Anterior cingulate cortex (tissue), 58 donors: ENCODE measurements at regions not wholly inside any gene's neighbourhood (a gene's known extent, or its start where the extent isn't known, plus 50 kb on each side); places are given as distances from the start of the nearest gene placed in this dataset.

Experiments
- DNase-seq, 58 donors: peaks; one replicate each; lab custom pipeline; 2025; lab: John Stamatoyannopoulos, UW

GRCh38 chr2:70036290-70036689 lies 51.0 kb upstream of the PCBP1 start:
- no peak for DNase-seq

- no peak for DNase-seq
Measured at GRCh38 chr2:70035344-70035844, 51.9 kb upstream of the PCBP1 start.

GRCh38 chr2:70030724-70031420 lies 56.4 kb upstream of the PCBP1 start:
- DNase-seq = no peak

GRCh38 chr2:70029814-70030409 lies 57.4 kb upstream of the PCBP1 start:
- peak in 39 of 58 donors; percentile 5 to 68 (median 28) for DNase-seq

- no peak for DNase-seq
Measured at GRCh38 chr2:70024284-70024683, 62.9 kb upstream of the ASPRV1 start.

GRCh38 chr2:70019096-70019495 lies 57.7 kb upstream of the ASPRV1 start:
- no peak for DNase-seq

- DNase-seq = no peak
Measured at GRCh38 chr2:70017962-70018361, 56.5 kb upstream of the ASPRV1 start.

GRCh38 chr2:70014959-70015358 lies 53.5 kb upstream of the ASPRV1 start:
- DNase-seq = no peak

- no peak for DNase-seq
Measured at GRCh38 chr2:70012887-70013286, 51.5 kb upstream of the ASPRV1 start.

GRCh38 chr2:70011786-70012185 lies 50.4 kb upstream of the ASPRV1 start:
- DNase-seq = no peak

GRCh38 chr2:70011335-70011734 lies 49.9 kb upstream of the ASPRV1 start:
- no peak for DNase-seq
